IPS-15b (cell line): ENCODE measurements at regions not wholly inside any gene's neighbourhood (a gene's known extent, or its start where the extent isn't known, plus 50 kb on each side); places are given as distances from the start of the nearest gene placed in this dataset.

Experiments used
- H3K27me3 ChIP-seq: one replicate; pipeline ENCODE4 v1.6.1; 2013; ENCODE audit warnings: low read length; ENCODE audit not compliant: control insufficient read depth, insufficient read depth
- H3K36me3 ChIP-seq: one replicate; pipeline ENCODE4 v1.6.1; 2013; ENCODE audit warnings: low read length; ENCODE audit not compliant: control insufficient read depth, insufficient read depth
- H3K4me1 ChIP-seq: one replicate; pipeline ENCODE4 v1.6.1; 2013; ENCODE audit warnings: mild to moderate bottlenecking, low read length; ENCODE audit not compliant: control insufficient read depth, insufficient read depth
- H3K4me3 ChIP-seq: one replicate; pipeline ENCODE4 v1.5.1; 2013; ENCODE audit warnings: low read depth, low read length
- H3K9ac ChIP-seq: one replicate; pipeline ENCODE4 v1.6.1; 2013; ENCODE audit warnings: low read depth, mild to moderate bottlenecking, low read length
- H3K9me3 ChIP-seq: one replicate; pipeline ENCODE4 v1.6.1; 2013; ENCODE audit warnings: mild to moderate bottlenecking, low read length; ENCODE audit not compliant: control insufficient read depth, insufficient read depth

DNA sequence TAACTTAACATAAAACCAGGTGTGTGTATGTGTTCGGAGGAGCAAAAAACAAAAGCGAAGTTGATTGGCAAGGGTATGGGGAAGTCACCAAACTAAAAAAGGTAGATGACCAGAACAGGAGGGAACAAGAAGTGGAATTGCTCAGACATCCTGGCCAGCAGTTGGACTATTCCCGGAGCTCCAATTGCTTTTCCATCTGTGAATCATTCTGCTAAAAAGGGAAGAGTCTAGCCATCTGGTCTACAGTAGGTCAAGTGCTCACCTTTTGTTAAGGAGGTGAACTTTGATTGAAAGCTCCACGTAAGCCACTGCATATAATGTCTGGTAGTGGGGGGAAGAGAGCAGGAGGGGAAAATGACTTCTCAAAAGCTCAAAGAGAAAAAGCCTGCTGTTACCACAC is 50.0 kb upstream of the BET1 start:
- H3K9me3 ChIP-seq = no peaks in the 10 kb centered on the region
- H3K9ac ChIP-seq = no peak overlapping the region
- no peak overlapping the region for H3K4me3 ChIP-seq
- H3K36me3 ChIP-seq = no peaks in the 10 kb centered on the region
- H3K4me1 ChIP-seq = peaks cover 9% of the 10 kb centered on the region
- H3K27me3 ChIP-seq = no peaks in the 10 kb centered on the region

DNA sequence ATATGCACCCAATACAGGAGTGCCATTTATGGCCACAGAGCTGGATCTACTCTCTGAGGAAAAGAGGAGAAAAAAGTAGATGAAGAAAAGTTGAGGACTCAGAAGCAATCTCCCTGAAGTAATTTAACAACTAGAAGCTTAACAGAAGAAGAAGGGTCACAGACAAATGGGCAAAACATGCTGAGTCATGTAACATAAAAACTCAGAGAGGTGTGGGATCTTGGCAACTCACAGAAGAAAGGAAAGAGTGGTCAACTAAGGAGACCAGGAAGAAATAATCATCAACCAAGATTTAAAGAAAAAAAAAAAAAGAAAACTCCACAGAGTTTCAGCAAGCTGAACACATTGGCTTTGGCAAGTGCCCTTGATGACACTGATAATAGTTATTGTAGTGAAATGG is 51.8 kb upstream of the BET1 start:
- Histone ChIP-seq H3K36me3 (no peaks in the 10 kb centered on the region), H3K4me3 (no peak overlapping the region), H3K4me1 (peaks cover 9% of the 10 kb centered on the region), H3K9ac (no peak overlapping the region), H3K9me3 (no peaks in the 10 kb centered on the region), H3K27me3 (no peaks in the 10 kb centered on the region)

GRCh38 chr7:94056796-94057207 is 52.6 kb upstream of the BET1 start:
- Histone ChIP-seq H3K9ac (no peak overlapping the region), H3K4me3 (no peak overlapping the region), H3K9me3 (no peaks in the 10 kb centered on the region), H3K27me3 (no peaks in the 10 kb centered on the region), H3K36me3 (no peaks in the 10 kb centered on the region), H3K4me1 (peaks cover 9% of the 10 kb centered on the region)

- H3K27me3 ChIP-seq = no peaks in the 10 kb centered on the region
- no peaks in the 10 kb centered on the region for H3K36me3 ChIP-seq
- H3K4me1 ChIP-seq = peaks cover 6% of the 10 kb centered on the region
- H3K9ac ChIP-seq = no peak overlapping the region
- H3K9me3 ChIP-seq = no peaks in the 10 kb centered on the region
- no peak overlapping the region for H3K4me3 ChIP-seq
These were observed 53.8 kb upstream of the BET1 start for GRCh38 chr7:94057955-94058354.

DNA sequence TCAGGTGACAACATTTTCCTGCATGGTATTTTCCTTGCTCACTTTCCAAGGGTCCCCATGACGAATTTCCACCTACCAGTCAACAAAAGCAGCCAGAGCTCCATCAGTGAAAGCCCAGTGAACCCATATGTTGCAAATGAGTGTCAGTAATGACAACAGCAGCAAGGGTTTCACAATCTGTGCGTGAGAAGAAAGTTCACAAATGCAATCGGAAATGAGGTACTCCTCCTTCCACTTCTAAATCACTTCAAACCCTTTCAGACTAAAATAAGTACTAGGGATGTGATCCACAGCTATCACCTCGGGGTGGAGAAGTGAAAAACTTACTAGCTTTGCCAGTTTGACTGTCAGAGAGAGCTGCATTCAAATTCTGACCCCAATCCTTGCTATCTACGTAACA is 55.6 kb upstream of the BET1 start:
- no peak overlapping the region for H3K9ac ChIP-seq
- no peaks in the 10 kb centered on the region for H3K9me3 ChIP-seq
- no peaks in the 10 kb centered on the region for H3K27me3 ChIP-seq
- H3K4me1 ChIP-seq = no peaks in the 10 kb centered on the region
- no peaks in the 10 kb centered on the region for H3K36me3 ChIP-seq
- no peak overlapping the region for H3K4me3 ChIP-seq

GRCh38 chr7:94060752-94061151 is 56.6 kb upstream of the BET1 start:
- H3K4me3 ChIP-seq = no peak overlapping the region
- H3K36me3 ChIP-seq = no peaks in the 10 kb centered on the region
- no peaks in the 10 kb centered on the region for H3K27me3 ChIP-seq
- H3K4me1 ChIP-seq = no peaks in the 10 kb centered on the region
- no peak overlapping the region for H3K9ac ChIP-seq
- H3K9me3 ChIP-seq = no peaks in the 10 kb centered on the region

DNA sequence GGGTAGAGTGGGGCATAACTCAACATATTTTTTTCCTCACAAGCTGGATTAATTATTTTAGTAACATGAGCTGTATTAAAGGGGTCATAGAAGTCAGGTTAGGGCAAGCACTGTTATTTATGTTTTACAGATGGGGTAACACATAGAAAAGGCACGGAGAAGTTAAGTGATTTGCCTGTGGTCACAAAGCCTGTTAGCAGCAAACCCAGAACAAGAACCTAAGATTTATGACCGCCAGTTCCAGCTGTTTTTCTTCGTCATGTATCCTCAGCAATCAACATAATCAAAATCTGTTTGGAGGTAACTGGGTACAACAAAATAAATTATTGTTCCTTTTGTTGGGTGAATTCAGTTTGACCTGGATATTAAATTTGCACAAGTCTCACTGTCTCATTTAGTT is 57.2 kb upstream of the BET1 start:
- Histone ChIP-seq H3K9ac (no peak overlapping the region), H3K4me1 (no peaks in the 10 kb centered on the region), H3K9me3 (no peaks in the 10 kb centered on the region), H3K36me3 (no peaks in the 10 kb centered on the region), H3K27me3 (no peaks in the 10 kb centered on the region), H3K4me3 (no peak overlapping the region)

- H3K36me3 ChIP-seq = no peaks in the 10 kb centered on the region
- no peaks in the 10 kb centered on the region for H3K9me3 ChIP-seq
- H3K27me3 ChIP-seq = no peaks in the 10 kb centered on the region
- no peak overlapping the region for H3K4me3 ChIP-seq
- H3K4me1 ChIP-seq = no peaks in the 10 kb centered on the region
- no peak overlapping the region for H3K9ac ChIP-seq
These were observed 58.2 kb upstream of the BET1 start for GRCh38 chr7:94062372-94062771.

- Histone ChIP-seq H3K4me1 (no peaks in the 10 kb centered on the region), H3K36me3 (no peaks in the 10 kb centered on the region), H3K4me3 (no peak overlapping the region), H3K9me3 (no peaks in the 10 kb centered on the region), H3K9ac (no peak overlapping the region), H3K27me3 (no peaks in the 10 kb centered on the region)
These were observed 60.5 kb upstream of the BET1 start for GRCh38 chr7:94064541-94065191.

- no peaks in the 10 kb centered on the region for H3K4me1 ChIP-seq
- H3K9ac ChIP-seq = no peak overlapping the region
- H3K27me3 ChIP-seq = no peaks in the 10 kb centered on the region
- no peaks in the 10 kb centered on the region for H3K9me3 ChIP-seq
- H3K4me3 ChIP-seq = no peak overlapping the region
- H3K36me3 ChIP-seq = no peaks in the 10 kb centered on the region
These were observed 62.9 kb upstream of the BET1 start for GRCh38 chr7:94067047-94067446.

DNA sequence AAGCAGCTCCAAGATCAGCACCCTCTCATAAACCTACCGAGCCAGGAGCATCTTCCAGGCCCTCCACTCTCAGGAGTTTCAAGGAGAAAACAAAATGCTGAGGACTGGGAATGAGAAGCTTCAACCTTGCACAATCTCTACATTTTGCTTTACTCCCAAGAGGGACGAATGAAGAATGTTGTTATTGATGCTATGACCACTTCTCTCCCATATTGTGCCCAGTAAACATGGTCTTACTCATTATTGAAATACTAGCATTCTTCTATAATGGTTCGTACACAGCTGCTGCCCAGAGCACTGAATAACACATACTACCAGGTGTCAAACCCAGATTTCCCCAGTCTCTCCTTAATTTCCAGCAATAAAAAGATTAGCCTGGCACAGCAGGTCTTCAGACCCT is 63.4 kb upstream of the BET1 start:
- H3K9ac ChIP-seq = no peak overlapping the region
- no peaks in the 10 kb centered on the region for H3K4me1 ChIP-seq
- H3K27me3 ChIP-seq = no peaks in the 10 kb centered on the region

GRCh38 chr7:94069162-94069739 is 65.1 kb upstream of the BET1 start:
- Histone ChIP-seq H3K36me3 (no peaks in the 10 kb centered on the region), H3K9ac (no peak overlapping the region), H3K4me1 (no peaks in the 10 kb centered on the region), H3K27me3 (no peaks in the 10 kb centered on the region), H3K4me3 (no peak overlapping the region), H3K9me3 (no peaks in the 10 kb centered on the region)

More for the DNA sequence above, 63.4 kb upstream of the BET1 start:
- H3K36me3 ChIP-seq = no peaks in the 10 kb centered on the region
- H3K9me3 ChIP-seq = no peaks in the 10 kb centered on the region
- H3K4me3 ChIP-seq = no peak overlapping the region
